ENCODE measurements at regions not wholly inside any gene's neighbourhood (a gene's known extent, or its start where the extent isn't known, plus 50 kb on each side); places are given as distances from the start of the nearest gene placed in this dataset.

DNA sequence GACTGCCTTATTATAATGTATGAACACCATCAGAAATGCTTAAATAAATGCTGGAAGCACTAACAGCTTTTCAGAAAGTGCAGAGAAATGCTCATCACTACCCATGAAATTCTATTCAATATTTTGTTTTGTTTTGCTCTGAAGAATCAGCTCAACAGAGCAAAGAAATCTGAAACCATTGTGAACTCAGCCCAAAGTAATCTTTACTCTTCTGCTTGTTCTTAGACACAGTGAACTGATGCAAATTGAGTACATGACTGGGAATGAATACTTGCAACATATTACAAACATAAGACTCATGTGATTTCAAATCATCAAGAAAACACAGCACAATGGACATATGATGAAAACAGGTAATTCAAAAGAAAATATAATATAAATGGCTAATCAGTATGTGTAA is 404.6 kb upstream of the OPRM1 start:
- TF ChIP-seq TCF7L2 (IDR thresholded peaks at IDR 0.05; ENCODE audit: low read depth, low read length) (no peak), ZBTB2 (CRISPR knock-in tag; IDR thresholded peaks at IDR 0.05; ENCODE audit: low read depth) (no peak), RAD51 (IDR thresholded peaks at IDR 0.05; ENCODE audit: borderline replicate concordance) (no peak), DNMT3B (CRISPR knock-in tag; conservative IDR thresholded peaks at IDR 0.05) (no peak), ARNT (IDR thresholded peaks at IDR 0.05) (no peak), REST (IDR thresholded peaks at IDR 0.05; ENCODE audit: borderline replicate concordance in 1 of 2, low read depth in 1 of 2, low read length in 2 of 2) (no peak), GTF3A (CRISPR knock-in tag; conservative IDR thresholded peaks at IDR 0.05) (no peak), CTCF (CRISPR knock-in tag; IDR thresholded peaks at IDR 0.05) (no peak)
- TF ChIP-seq, protein P1, sequence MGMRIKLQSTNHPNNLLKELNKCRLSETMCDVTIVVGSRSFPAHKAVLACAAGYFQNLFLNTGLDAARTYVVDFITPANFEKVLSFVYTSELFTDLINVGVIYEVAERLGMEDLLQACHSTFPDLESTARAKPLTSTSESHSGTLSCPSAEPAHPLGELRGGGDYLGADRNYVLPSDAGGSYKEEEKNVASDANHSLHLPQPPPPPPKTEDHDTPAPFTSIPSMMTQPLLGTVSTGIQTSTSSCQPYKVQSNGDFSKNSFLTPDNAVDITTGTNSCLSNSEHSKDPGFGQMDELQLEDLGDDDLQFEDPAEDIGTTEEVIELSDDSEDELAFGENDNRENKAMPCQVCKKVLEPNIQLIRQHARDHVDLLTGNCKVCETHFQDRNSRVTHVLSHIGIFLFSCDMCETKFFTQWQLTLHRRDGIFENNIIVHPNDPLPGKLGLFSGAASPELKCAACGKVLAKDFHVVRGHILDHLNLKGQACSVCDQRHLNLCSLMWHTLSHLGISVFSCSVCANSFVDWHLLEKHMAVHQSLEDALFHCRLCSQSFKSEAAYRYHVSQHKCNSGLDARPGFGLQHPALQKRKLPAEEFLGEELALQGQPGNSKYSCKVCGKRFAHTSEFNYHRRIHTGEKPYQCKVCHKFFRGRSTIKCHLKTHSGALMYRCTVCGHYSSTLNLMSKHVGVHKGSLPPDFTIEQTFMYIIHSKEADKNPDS (CRISPR knock-in tag; IDR thresholded peaks at IDR 0.05) = no peak
- TF ChIP-seq, protein P2, sequence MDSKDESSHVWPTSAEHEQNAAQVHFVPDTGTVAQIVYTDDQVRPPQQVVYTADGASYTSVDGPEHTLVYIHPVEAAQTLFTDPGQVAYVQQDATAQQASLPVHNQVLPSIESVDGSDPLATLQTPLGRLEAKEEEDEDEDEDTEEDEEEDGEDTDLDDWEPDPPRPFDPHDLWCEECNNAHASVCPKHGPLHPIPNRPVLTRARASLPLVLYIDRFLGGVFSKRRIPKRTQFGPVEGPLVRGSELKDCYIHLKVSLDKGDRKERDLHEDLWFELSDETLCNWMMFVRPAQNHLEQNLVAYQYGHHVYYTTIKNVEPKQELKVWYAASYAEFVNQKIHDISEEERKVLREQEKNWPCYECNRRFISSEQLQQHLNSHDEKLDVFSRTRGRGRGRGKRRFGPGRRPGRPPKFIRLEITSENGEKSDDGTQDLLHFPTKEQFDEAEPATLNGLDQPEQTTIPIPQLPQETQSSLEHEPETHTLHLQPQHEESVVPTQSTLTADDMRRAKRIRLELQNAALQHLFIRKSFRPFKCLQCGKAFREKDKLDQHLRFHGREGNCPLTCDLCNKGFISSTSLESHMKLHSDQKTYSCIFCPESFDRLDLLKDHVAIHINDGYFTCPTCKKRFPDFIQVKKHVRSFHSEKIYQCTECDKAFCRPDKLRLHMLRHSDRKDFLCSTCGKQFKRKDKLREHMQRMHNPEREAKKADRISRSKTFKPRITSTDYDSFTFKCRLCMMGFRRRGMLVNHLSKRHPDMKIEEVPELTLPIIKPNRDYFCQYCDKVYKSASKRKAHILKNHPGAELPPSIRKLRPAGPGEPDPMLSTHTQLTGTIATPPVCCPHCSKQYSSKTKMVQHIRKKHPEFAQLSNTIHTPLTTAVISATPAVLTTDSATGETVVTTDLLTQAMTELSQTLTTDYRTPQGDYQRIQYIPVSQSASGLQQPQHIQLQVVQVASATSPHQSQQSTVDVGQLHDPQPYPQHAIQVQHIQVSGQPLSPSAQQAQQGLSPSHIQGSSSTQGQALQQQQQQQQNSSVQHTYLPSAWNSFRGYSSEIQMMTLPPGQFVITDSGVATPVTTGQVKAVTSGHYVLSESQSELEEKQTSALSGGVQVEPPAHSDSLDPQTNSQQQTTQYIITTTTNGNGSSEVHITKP (CRISPR knock-in tag; IDR thresholded peaks at IDR 0.05; ENCODE audit: low read depth) = no peak
